ENCODE measurements at regions not wholly inside any gene's neighbourhood (a gene's known extent, or its start where the extent isn't known, plus 50 kb on each side); places are given as distances from the start of the nearest gene placed in this dataset.

DNA sequence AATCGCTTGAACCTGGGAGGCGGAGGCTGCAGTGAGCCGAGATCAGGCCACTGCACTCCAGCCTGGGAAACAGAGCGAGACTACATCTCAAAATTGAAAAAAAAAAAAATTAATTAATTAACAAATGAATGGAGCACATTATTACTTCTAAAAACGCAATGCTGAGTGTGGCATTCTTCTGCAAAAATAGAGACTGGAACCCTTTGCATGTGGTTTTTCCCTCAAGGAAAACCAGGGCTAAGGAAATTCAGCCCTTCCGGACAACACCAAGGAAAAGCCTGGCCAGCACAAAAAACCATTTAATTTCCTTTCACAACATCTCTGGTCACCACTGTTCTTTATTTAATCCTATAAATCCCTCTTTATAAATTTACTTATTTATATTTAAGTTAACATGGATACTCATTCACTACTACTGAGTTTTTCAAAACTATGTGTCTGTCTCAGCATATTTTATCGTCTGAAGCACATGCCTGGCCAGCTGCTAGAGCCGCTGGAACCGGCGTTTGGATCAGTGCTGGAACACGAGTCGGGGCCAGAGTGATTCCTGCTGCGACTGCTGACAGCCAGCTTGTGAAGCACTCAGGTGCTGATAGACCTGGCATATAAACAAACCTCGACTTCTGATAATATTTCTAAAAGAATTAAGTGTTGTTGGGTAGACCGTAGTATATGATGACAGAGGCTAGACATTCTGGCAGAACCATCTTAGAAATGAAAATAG lies 84.5 kb upstream of the WWC2 start:
- no peak for TF ChIP-seq POLR2A (IDR thresholded peaks at IDR 0.05)
- TF ChIP-seq, protein P1, sequence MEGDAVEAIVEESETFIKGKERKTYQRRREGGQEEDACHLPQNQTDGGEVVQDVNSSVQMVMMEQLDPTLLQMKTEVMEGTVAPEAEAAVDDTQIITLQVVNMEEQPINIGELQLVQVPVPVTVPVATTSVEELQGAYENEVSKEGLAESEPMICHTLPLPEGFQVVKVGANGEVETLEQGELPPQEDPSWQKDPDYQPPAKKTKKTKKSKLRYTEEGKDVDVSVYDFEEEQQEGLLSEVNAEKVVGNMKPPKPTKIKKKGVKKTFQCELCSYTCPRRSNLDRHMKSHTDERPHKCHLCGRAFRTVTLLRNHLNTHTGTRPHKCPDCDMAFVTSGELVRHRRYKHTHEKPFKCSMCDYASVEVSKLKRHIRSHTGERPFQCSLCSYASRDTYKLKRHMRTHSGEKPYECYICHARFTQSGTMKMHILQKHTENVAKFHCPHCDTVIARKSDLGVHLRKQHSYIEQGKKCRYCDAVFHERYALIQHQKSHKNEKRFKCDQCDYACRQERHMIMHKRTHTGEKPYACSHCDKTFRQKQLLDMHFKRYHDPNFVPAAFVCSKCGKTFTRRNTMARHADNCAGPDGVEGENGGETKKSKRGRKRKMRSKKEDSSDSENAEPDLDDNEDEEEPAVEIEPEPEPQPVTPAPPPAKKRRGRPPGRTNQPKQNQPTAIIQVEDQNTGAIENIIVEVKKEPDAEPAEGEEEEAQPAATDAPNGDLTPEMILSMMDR (IDR thresholded peaks at IDR 0.05) = no peak

Data from lower leg skin (tissue), 3 donors.